ENCODE measurements at regions not wholly inside any gene's neighbourhood (a gene's known extent, or its start where the extent isn't known, plus 50 kb on each side); places are given as distances from the start of the nearest gene placed in this dataset.
"Not testable (repeated sequence)": the region's sequence is repeated elsewhere in the genome, so short reads cannot be mapped to it uniquely, and the experiment has no call there.

- TF ChIP-seq, protein P1, sequence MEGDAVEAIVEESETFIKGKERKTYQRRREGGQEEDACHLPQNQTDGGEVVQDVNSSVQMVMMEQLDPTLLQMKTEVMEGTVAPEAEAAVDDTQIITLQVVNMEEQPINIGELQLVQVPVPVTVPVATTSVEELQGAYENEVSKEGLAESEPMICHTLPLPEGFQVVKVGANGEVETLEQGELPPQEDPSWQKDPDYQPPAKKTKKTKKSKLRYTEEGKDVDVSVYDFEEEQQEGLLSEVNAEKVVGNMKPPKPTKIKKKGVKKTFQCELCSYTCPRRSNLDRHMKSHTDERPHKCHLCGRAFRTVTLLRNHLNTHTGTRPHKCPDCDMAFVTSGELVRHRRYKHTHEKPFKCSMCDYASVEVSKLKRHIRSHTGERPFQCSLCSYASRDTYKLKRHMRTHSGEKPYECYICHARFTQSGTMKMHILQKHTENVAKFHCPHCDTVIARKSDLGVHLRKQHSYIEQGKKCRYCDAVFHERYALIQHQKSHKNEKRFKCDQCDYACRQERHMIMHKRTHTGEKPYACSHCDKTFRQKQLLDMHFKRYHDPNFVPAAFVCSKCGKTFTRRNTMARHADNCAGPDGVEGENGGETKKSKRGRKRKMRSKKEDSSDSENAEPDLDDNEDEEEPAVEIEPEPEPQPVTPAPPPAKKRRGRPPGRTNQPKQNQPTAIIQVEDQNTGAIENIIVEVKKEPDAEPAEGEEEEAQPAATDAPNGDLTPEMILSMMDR (IDR thresholded peaks at IDR 0.05): not testable (repeated sequence)
- TF ChIP-seq POLR2AphosphoS5, POLR2A, EP300 (IDR thresholded peaks at IDR 0.05): not testable (repeated sequence)
Measured at GRCh38 chr15:21565426-21565825, 125.1 kb upstream of the POTEB3 start.
